A673 (cell line): ENCODE measurements at regions not wholly inside any gene's neighbourhood (a gene's known extent, or its start where the extent isn't known, plus 50 kb on each side); places are given as distances from the start of the nearest gene placed in this dataset.

Source experiments
- BruUV-seq: library from RNA; stranded (reverse); fragments of 400-500 nt; replicated peaks from 2 replicates; lab custom pipeline; 2021; lab: Mats Ljungman, UMichigan
- CTCF ChIA-PET: fragments of 300-600 bp; sonication (Branson Sonifier 250); formaldehyde crosslinking; loops from one replicate; lab custom pipeline; 2022; ENCODE audit warnings: antibody characterized with exemption; lab: Charles Lee
- POLR2A ChIA-PET: fragments of 300-600 bp; sonication (Branson Sonifier 250); formaldehyde crosslinking; loops from one replicate; lab custom pipeline; 2022; ENCODE audit warnings: antibody characterized with exemption; ENCODE audit not compliant: low non-redundant PET; lab: Charles Lee
- DNase-seq: peaks from one replicate; pipeline ENCODE4 v3.0.0-alpha.2; 2015; ENCODE audit warnings: low spot score
- H3K27ac ChIP-seq: fragments of 200-600 bp; sonication (generic); 2 replicates; pipeline ENCODE4 v1.5.1; 2016; ENCODE audit warnings: mixed run types, low read depth, mild to moderate bottlenecking, mixed read lengths, antibody characterized with exemption, low read length; ENCODE audit not compliant: poor library complexity, severe bottlenecking
- H3K27me3 ChIP-seq: fragments of 200-600 bp; sonication (generic); replicated peaks from 2 replicates; pipeline ENCODE4 v1.6.1; 2017; ENCODE audit warnings: mixed run types, low read depth, mild to moderate bottlenecking, mixed read lengths, antibody characterized with exemption, low read length; ENCODE audit not compliant: insufficient read depth, poor library complexity
- H3K36me3 ChIP-seq: fragments of 200-600 bp; sonication (generic); 2 replicates; pipeline ENCODE4 v1.6.1; 2016; ENCODE audit warnings: mixed run types, mild to moderate bottlenecking, mixed read lengths, antibody characterized with exemption, low read length; ENCODE audit not compliant: insufficient read depth, poor library complexity, severe bottlenecking
- H3K4me1 ChIP-seq: fragments of 200-600 bp; sonication (generic); 2 replicates; pipeline ENCODE4 v1.6.1; 2017; ENCODE audit warnings: mixed run types, mild to moderate bottlenecking, mixed read lengths, antibody characterized with exemption, low read length; ENCODE audit not compliant: insufficient read depth, poor library complexity, severe bottlenecking
- H3K4me3 ChIP-seq: fragments of 200-600 bp; sonication (generic); 2 replicates; pipeline ENCODE4 v1.5.1; 2016; ENCODE audit warnings: low read depth, mixed run types, mild to moderate bottlenecking, mixed read lengths, low read length; ENCODE audit not compliant: poor library complexity, severe bottlenecking
- H3K9me3 ChIP-seq: fragments of 200-600 bp; sonication (generic); 2 replicates; pipeline ENCODE4 v1.6.1; 2016; ENCODE audit warnings: mixed run types, low read depth, mild to moderate bottlenecking, mixed read lengths, antibody characterized with exemption, low read length; ENCODE audit not compliant: poor library complexity, severe bottlenecking
- CTCF ChIP-seq: fragments of 300-800, 200-600 bp; sonication (generic); conservative IDR thresholded peaks from 2 replicates; pipeline ENCODE4 v1.5.1; 2017; ENCODE audit warnings: low read depth, mild to moderate bottlenecking, antibody characterized with exemption, low read length, moderate library complexity, mixed read lengths
- EZH2 ChIP-seq: fragments of 200-600 bp; sonication (generic); IDR thresholded peaks from 2 replicates; pipeline ENCODE4 v1.6.1; 2017; ENCODE audit warnings: borderline replicate concordance, low read depth, mild to moderate bottlenecking, mixed read lengths, antibody characterized with exemption, low read length; ENCODE audit not compliant: poor library complexity, severe bottlenecking
- intact Hi-C: fragments of 100-400 bp; cut with micrococcal nuclease; formaldehyde crosslinking; loops from one replicate; pipeline ENCODE4 v1.10.0; 2022; ENCODE audit not compliant: unreplicated experiment

- no peak overlapping the region for H3K4me3 ChIP-seq
- intact Hi-C loops = no loop called here
- POLR2A ChIA-PET = no interaction called here
- H3K9me3 ChIP-seq = no peaks in the 10 kb centered on the region
- CTCF ChIA-PET = no interaction called here
- H3K36me3 ChIP-seq = no peaks in the 10 kb centered on the region
- no peak for DNase-seq
- TF ChIP-seq CTCF = no peak
- no peak for TF ChIP-seq EZH2
- H3K4me1 ChIP-seq = no peaks in the 10 kb centered on the region
- H3K27ac ChIP-seq = no peak overlapping the region
- peaks cover 16% of the 10 kb centered on the region for H3K27me3 ChIP-seq
- no TSS peak for BruUV-seq
Observed at GRCh38 chr11:127607487-127608085, 607.0 kb upstream of the KIRREL3 start.

DNA sequence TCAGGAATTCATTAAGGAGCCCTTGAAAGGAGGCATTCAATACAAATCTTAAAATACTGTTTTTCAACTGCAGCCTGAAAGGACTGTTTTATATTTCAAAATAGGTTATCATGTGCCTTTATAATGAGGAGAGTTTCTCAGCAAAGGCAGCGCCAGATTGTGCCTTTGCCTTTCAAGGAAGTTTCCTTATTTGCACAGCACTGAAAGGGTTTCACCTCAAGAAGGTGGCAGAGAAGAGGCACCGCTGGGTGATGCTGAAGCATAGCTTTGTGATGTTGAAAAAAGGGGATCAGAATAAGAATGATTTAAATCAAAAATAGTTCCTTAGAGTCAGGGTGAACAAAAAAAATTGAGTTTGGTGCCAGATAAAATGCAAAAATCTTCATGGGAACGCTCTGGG, 601.0 kb upstream of the KIRREL3 start:
- TF ChIP-seq CTCF (no peak), EZH2 (no peak)
- intact Hi-C loops = no loop called here
- Histone ChIP-seq H3K4me3 (no peak overlapping the region), H3K27ac (no peak overlapping the region), H3K9me3 (no peaks in the 10 kb centered on the region), H3K4me1 (no peaks in the 10 kb centered on the region), H3K27me3 (peaks cover 9% of the 10 kb centered on the region), H3K36me3 (no peaks in the 10 kb centered on the region)
- DNase-seq = no peak
- BruUV-seq = no TSS peak
- ChIA-PET POLR2A (no interaction called here), CTCF (no interaction called here)

DNA sequence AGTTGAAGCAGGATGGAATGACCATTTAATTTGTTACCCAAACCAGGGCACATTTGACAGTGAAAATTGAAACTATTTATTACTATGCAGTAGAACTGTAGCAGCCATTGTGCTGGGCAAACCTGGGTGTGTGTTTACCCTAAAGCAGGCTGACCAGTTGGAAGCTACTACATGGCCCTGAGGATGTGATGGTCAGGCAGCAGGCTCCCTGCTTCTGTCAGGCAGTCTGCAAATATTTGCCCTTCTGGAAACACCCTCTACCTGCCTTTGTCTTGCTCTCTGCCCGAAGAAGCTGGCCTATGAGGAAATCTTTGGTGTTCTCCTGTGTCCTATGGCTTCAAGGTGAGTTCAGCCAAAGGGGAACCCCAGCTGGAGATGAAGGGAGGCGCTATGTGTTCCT, 600.1 kb upstream of the KIRREL3 start:
- Histone ChIP-seq H3K9me3 (no peaks in the 10 kb centered on the region), H3K4me3 (no peak overlapping the region), H3K36me3 (no peaks in the 10 kb centered on the region), H3K4me1 (no peaks in the 10 kb centered on the region), H3K27me3 (peaks cover under 1% of the 10 kb centered on the region), H3K27ac (no peak overlapping the region)
- ChIA-PET POLR2A (no interaction called here), CTCF (no interaction called here)
- intact Hi-C loops = no loop called here
- TF ChIP-seq CTCF = no peak
- no peak for TF ChIP-seq EZH2
- BruUV-seq = no TSS peak
- no peak for DNase-seq
